HFF-Myc (cell line): ENCODE measurements at regions not wholly inside any gene's neighbourhood (a gene's known extent, or its start where the extent isn't known, plus 50 kb on each side); places are given as distances from the start of the nearest gene placed in this dataset.

Source experiments
- DNase-seq: peaks from one replicate; pipeline ENCODE4 v3.0.0-alpha.2; 2011; ENCODE audit warnings: low read depth; ENCODE audit errors: extremely low read depth
- H3K4me3 ChIP-seq: replicated peaks from 2 replicates; pipeline ENCODE4 v1.5.1; 2011; ENCODE audit warnings: low read depth, mild to moderate bottlenecking, control low read depth, low read length
- CTCF ChIP-seq: IDR thresholded peaks from 2 replicates; pipeline ENCODE4 v1.5.1; 2012; ENCODE audit warnings: mild to moderate bottlenecking, low read depth, low read length, control low read depth; ENCODE audit errors: missing control alignments

GRCh38 chr5:67363963-67364362 is 167.4 kb upstream of the CD180 start:
- no peak for TF ChIP-seq CTCF
- H3K4me3 ChIP-seq = no peak overlapping the region
- DNase-seq = no peak

- no peak for TF ChIP-seq CTCF
- no peak for DNase-seq
- no peak overlapping the region for H3K4me3 ChIP-seq
Measured at GRCh38 chr5:67363180-67363709, 166.6 kb upstream of the CD180 start.

- DNase-seq = no peak
- TF ChIP-seq CTCF = no peak
- no peak overlapping the region for H3K4me3 ChIP-seq
Measured at GRCh38 chr5:67361932-67362729, 165.5 kb upstream of the CD180 start.

GRCh38 chr5:67360047-67360446 is 163.4 kb upstream of the CD180 start:
- no peak overlapping the region for H3K4me3 ChIP-seq
- no peak for TF ChIP-seq CTCF
- DNase-seq = no peak

GRCh38 chr5:67358186-67358585 is 161.6 kb upstream of the CD180 start:
- TF ChIP-seq CTCF = no peak
- no peak overlapping the region for H3K4me3 ChIP-seq
- DNase-seq = no peak

- no peak overlapping the region for H3K4me3 ChIP-seq
- TF ChIP-seq CTCF = no peak
- DNase-seq = no peak
Measured at GRCh38 chr5:67355120-67355713, 158.6 kb upstream of the CD180 start.
